ENCODE measurements at regions not wholly inside any gene's neighbourhood (a gene's known extent, or its start where the extent isn't known, plus 50 kb on each side); places are given as distances from the start of the nearest gene placed in this dataset.

- intact Hi-C loops (cut with micrococcal nuclease) = no loop called here
- DNase-seq (no peak), ATAC-seq (no peak)
Observed at GRCh38 chr4:101604976-101605375, 185.6 kb upstream of the BANK1 start.

GRCh38 chr4:101600287-101600686 is 190.2 kb upstream of the BANK1 start:
- intact Hi-C loops (cut with micrococcal nuclease) = no loop called here
- DNase-seq (no peak), ATAC-seq (no peak)

GRCh38 chr4:101599620-101600019 is 190.9 kb upstream of the BANK1 start:
- intact Hi-C loops (cut with micrococcal nuclease) = no loop called here
- no peak for ATAC-seq
- DNase-seq = no peak

- intact Hi-C loops (cut with micrococcal nuclease) = no loop called here
- ATAC-seq (no peak), DNase-seq (no peak)
Observed at GRCh38 chr4:101596781-101597552, 193.6 kb upstream of the BANK1 start.

GRCh38 chr4:101594588-101594987 is 195.9 kb upstream of the BANK1 start:
- intact Hi-C loops (cut with micrococcal nuclease) = no loop called here
- no peak for ATAC-seq

GRCh38 chr4:101593666-101594065 is 196.9 kb upstream of the BANK1 start:
- DNase-seq = no peak
- ATAC-seq = no peak
- intact Hi-C loops (cut with micrococcal nuclease) = no loop called here

More at GRCh38 chr4:101594588-101594987, 195.9 kb upstream of the BANK1 start:
- DNase-seq = no peak

GRCh38 chr4:101584306-101584705 is 206.2 kb upstream of the BANK1 start:
- ATAC-seq (no peak), DNase-seq (no peak)
- intact Hi-C loops (cut with micrococcal nuclease) = no loop called here

- no peak for ATAC-seq
Observed at GRCh38 chr4:101563126-101563525, 215.8 kb upstream of the PPP3CA start.

GRCh38 chr4:101556842-101557241 is 209.5 kb upstream of the PPP3CA start:
- intact Hi-C loops (cut with micrococcal nuclease) = no loop called here
- no peak for DNase-seq
- ATAC-seq = no peak

More at GRCh38 chr4:101563126-101563525, 215.8 kb upstream of the PPP3CA start:
- intact Hi-C loops (cut with micrococcal nuclease) = no loop called here
- DNase-seq = no peak

GRCh38 chr4:101555341-101555880 is 208.1 kb upstream of the PPP3CA start:
- ATAC-seq (no peak), DNase-seq (no peak)
- intact Hi-C loops (cut with micrococcal nuclease) = no loop called here

- no peak for ATAC-seq
- intact Hi-C loops (cut with micrococcal nuclease) = no loop called here
- DNase-seq = no peak
Observed at GRCh38 chr4:101540336-101540735, 193.0 kb upstream of the PPP3CA start.

GRCh38 chr4:101528526-101528925 is 181.2 kb upstream of the PPP3CA start:
- ATAC-seq = no peak
- intact Hi-C loops (cut with micrococcal nuclease) = no loop called here
- DNase-seq = no peak

- intact Hi-C loops (cut with micrococcal nuclease) = no loop called here
- DNase-seq (no peak), ATAC-seq (no peak)
Observed at GRCh38 chr4:101527188-101527587, 179.9 kb upstream of the PPP3CA start.

- DNase-seq = no peak
- ATAC-seq = no peak
- intact Hi-C loops (cut with micrococcal nuclease) = no loop called here
Observed at GRCh38 chr4:101515566-101515965, 168.2 kb upstream of the PPP3CA start.

GRCh38 chr4:101515099-101515498 is 167.8 kb upstream of the PPP3CA start:
- intact Hi-C loops (cut with micrococcal nuclease) = no loop called here
- DNase-seq = no peak

GRCh38 chr4:101512416-101512815 is 165.1 kb upstream of the PPP3CA start:
- no peak for DNase-seq
- intact Hi-C loops (cut with micrococcal nuclease) = no loop called here
- ATAC-seq = no peak

More at GRCh38 chr4:101515099-101515498, 167.8 kb upstream of the PPP3CA start:
- ATAC-seq = no peak

- ATAC-seq (no peak), DNase-seq (no peak)
- intact Hi-C loops (cut with micrococcal nuclease) = no loop called here
Observed at GRCh38 chr4:101501421-101501820, 154.1 kb upstream of the PPP3CA start.

GRCh38 chr4:101500742-101501141 is 153.4 kb upstream of the PPP3CA start:
- no peak for DNase-seq
- intact Hi-C loops (cut with micrococcal nuclease) = no loop called here
- ATAC-seq = no peak

GRCh38 chr4:101475246-101475645 is 127.9 kb upstream of the PPP3CA start:
- DNase-seq (no peak), ATAC-seq (no peak)
- intact Hi-C loops (cut with micrococcal nuclease) = no loop called here

- ATAC-seq = no peak
- no peak for DNase-seq
- intact Hi-C loops (cut with micrococcal nuclease) = no loop called here
Observed at GRCh38 chr4:101471201-101471600, 123.9 kb upstream of the PPP3CA start.

GRCh38 chr4:101464596-101464995 is 117.3 kb upstream of the PPP3CA start:
- intact Hi-C loops (cut with micrococcal nuclease) = no loop called here
- DNase-seq (no peak), ATAC-seq (no peak)

Data from left ventricle myocardium superior (tissue), 1 donor.